Muscle of back (tissue), 3 donors: ENCODE measurements at regions not wholly inside any gene's neighbourhood (a gene's known extent, or its start where the extent isn't known, plus 50 kb on each side); places are given as distances from the start of the nearest gene placed in this dataset.
"Not testable (repeated sequence)": the region's sequence is repeated elsewhere in the genome, so short reads cannot be mapped to it uniquely, and the experiment has no call there.

Experiments
- DNase-seq, 3 donors: peaks; one replicate each; pipeline versions ENCODE4 v3.0.0 to v3.0.0-alpha.2; 2013

- no peak for DNase-seq
Measured at GRCh38 chr1:192905049-192905448, 96.2 kb downstream of the RGS2 start.

DNA sequence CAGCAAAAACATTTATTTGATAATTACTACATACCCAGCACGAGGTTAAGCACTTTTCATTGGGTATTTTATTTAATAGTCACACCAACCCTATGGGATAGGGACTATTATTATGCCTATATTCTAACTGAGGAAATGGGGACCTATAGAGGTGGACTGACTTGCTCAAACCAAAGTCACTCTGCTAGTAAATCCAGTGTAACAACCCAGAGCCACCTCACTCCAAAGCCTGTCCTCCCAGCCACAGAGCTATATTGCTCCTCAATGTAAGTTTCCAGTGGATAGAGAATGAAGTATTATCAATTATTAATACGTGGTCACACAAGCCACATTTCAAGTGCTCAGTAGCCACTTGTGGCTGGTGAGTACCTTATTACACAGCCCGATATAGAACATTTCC lies 97.5 kb downstream of the RGS2 start:
- no peak for DNase-seq

DNA sequence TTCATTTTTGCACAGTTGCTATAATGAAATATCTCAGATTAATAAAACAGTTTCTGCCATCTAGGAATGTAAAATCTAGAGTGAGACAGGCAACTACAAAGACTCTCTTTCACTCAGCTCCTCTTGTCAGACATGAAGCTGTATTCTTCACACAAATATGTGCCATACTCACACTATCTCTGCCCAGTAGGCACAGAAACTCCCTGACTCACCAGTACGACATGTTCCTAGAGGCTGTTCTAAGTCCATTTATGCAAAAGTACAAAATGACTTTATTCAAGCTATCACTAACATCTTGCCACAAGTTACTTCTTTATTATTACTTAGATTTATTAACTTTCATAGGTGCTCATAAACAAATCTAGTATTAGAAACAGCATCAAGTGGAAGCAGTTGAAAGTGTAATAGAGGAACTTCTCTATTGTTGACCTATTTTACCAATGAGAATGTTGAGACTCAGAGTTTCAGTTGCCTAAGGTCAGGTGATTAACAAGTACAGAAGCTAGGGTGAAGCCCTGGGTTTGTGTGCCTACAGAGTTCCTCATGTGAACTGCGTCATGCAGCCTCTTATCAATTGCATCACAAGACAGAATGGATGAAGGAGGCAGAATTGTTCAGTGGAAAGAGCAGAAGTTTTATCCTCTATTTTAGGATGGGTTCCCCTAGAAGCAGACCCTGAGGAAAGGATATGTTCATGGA lies 98.9 kb downstream of the RGS2 start:
- DNase-seq, result no peak

DNA sequence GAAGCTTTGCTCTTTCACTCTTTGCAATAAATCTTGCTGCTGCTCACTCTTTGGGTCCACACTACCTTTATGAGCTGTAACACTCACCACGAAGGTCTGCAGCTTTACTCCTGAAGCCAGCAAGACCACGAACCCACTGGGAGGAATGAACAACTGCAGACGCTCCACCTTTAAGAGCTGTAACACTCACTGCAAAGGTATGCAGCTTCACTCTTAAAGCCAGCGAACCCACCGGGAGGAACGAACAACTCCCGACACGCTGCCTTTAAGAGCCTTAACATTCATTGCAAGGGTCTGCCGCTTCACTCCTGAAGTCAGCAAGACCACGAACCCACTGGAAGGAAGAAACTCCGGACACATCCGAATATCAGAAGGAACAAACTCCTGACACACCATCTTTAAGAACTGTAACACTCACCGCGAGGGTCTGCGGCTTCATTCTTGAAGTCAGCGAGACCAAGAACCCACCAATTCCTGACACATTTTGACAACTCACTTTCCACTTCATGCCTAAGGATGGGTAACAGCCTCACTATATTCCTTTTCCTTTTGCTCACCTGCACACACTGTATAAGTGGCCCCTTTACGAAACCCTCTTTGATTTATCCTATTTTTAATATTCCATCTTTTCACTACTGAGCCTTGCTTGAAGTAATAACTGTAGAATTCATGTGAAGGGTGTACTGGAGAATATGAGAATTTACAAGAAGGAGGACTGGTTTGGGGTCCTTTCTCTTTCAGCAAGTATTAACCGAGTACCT lies 103.2 kb downstream of the RGS2 start:
- not testable (repeated sequence) for DNase-seq

DNA sequence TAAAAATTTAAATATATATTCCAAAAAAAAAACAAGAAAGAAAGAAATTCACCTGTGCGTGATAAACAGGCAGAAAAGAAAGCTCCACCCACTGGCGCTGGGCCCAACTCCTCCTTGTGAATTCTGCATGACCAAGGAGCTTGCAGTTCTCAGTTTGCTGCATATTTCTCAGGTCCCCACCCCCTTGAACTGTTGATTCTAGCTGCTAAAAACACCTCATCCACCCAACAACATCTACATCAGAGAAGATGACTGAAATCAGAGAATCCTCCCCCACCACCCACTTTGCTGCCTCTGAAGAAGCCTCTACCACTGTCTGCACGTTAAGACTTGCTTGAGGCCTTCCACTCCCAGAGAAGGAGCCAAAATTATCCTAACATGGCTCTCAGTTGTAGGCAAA lies 104.8 kb downstream of the RGS2 start:
- DNase-seq, result no peak

GRCh38 chr1:192914092-192914491 lies 105.3 kb downstream of the RGS2 start:
- DNase-seq, result no peak

GRCh38 chr1:192914696-192915095 lies 105.9 kb downstream of the RGS2 start:
- no peak for DNase-seq

DNA sequence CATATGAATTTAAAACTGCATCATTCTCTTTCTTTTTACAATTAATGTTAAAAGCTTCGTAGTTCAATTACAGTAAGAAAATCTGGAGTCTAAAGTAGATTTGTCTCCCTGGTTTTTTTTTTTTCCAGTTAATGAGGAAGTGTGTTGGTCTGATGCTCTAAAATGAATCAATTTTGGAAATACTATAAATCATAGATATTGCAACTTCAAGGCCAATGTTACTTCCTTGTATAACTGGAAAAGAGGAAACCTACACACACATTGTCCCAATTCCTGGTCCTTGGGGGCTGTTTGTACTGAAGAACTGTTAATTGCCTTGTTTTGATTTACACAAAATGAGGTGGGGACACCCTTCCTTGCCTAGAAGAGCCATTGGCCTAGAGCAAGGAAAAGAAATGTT lies 107.2 kb downstream of the RGS2 start:
- no peak for DNase-seq

DNA sequence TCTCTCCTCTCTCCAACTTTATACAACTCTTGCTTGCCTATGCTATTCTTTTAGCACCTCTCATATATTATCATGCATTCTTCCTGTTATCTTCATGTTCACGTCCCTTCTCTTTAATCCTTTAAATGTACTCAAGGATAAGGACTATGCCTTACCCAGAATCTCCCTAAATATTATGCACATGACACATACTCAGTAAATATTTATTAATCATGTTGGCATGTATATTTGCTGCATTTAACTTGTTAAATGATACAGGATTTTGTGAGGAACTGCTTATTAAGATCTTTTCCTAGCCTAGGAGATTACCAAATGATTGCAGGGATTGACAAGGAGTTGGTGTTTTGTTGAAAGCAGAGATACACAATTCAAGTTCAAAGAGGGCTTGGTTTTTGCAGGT lies 109.4 kb downstream of the RGS2 start:
- no peak for DNase-seq

GRCh38 chr1:192920412-192920811 lies 111.6 kb downstream of the RGS2 start:
- no peak for DNase-seq

DNA sequence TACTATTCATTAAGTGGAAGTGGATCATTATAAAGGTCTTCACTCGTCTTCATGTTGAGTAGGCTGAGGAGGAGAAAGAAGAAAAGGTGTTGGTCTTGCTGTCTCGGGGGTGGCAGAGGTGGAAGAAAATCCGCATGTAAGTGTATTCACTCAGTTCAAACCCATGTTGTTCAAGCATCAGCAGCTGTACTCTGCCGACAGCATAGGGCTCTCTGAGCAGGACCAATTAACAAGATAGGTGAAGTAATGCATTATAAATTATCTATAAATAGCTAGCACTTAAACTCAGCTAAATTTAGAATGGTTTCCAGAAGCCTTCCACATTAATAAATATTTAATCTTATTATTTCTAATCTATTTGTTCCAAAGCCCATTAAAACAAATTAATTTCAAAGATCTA lies 116.8 kb downstream of the RGS2 start:
- DNase-seq, result no peak

GRCh38 chr1:192926736-192927135 lies 117.9 kb downstream of the RGS2 start:
- DNase-seq, result no peak

GRCh38 chr1:192927496-192927895 lies 118.7 kb downstream of the RGS2 start:
- no peak for DNase-seq

DNA sequence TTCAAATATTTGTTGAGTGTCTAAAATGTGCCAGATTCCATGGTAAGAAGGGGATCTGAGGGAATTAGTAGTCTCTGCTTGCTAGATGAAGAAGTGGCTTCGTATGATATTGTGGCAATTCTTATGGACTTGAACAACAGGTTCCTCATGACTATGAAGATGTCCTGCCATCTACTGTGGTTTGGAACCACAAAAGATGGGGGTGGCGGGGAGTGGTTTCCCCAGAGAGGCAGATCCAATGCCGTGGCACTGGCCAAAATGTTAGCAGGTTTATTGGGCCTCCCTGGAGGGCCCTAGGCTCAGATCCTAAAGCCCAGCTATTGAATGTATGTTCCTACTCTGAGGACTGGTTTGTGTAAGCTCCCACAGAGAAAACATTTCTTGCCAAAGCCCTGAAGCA lies 120.8 kb downstream of the RGS2 start:
- DNase-seq, result no peak

DNA sequence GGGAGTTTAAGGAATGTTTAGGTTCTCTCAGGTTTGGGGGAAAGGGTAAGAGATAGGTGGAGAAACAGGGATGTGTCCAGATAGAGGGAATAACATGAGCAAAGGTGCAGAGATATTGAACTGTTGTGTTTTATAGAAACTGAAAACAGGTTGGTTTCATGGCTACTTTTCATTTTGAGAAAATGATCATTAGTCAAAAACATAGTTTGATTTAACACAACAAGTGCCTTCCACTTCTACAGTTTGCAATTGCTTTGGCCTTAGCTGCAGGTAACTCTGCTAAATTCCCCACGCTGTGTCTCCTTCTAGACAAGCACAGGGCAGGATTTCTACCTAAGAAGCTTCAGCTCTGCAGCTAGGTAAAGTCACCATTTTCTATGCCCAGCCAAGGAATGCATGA lies 124.9 kb downstream of the RGS2 start:
- DNase-seq, result no peak

- no peak for DNase-seq
Measured at GRCh38 chr1:192936313-192937018, 122.7 kb downstream of the UCHL5 start.

- no peak for DNase-seq
Measured at GRCh38 chr1:192937128-192937527, 122.0 kb downstream of the UCHL5 start.

GRCh38 chr1:192939440-192939839 lies 119.7 kb downstream of the UCHL5 start:
- DNase-seq, result no peak

GRCh38 chr1:192940658-192941057 lies 118.5 kb downstream of the UCHL5 start:
- DNase-seq, result no peak

DNA sequence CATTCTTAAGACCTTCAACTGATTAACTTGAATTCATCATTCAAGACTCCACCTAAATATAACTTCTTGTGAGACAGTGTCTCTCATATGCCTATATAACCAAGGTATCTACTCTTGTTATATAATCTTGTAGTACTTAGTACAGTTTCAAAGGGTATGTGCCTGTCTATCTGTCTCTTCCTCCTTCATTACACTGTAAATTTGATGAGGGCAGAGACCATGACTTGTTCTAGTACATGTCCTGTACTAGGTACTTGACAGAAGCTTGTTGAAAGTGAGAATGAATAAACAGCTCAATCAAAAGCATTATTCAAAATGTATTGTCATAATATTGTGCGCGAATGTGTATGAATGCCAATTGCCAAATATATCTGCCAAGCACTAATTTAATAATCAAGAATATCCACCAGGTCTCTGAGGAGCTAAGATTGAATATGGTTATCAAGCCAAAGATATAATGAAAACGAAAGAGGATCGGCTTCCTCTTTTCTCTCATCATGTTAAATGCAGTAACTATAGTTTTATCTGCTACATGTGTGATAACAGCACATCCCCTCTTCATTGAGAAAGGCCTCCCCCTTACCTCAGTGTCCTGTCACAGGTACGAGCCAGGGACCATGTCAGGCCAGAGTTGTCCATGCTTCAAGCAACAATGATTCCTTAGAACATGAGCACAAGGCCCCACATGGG lies 117.3 kb downstream of the UCHL5 start:
- DNase-seq, result no peak

DNA sequence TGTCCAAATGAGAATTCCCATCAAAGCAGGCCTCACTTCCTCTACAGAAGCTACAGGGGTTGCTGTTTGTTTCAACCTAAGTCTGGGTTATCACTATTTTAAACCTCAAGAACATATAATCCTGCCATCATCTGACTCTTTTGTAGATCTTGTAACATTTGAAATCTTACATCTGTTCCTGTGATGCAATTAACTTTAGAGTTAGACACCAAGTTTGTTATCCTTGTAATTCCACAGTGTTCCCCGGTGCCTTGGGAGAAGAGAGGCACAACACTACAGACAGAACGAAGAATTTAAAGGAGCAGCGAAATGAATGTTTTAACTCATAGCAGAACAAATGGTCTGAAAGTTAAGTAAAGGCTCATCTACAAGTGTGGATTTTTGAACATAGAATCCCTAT lies 116.1 kb downstream of the UCHL5 start:
- no peak for DNase-seq

DNA sequence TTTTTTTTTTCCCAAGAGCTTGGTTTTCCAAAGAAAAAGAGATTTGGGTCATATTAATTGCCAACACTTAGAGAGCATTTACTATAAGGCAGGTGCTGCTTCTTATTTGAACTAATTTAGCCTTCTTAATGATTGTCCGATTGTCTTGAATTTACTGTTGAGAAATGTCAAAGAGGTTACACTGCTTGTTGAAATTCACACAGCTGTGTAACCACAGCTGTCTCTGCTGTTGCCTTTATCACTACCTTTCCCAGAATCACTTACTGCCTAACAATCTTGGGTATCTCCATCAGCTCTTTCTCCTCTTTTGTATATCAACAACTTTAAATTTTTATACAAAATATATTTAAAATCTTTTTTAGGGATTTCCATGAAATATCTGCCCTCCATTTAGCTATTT lies 115.6 kb downstream of the UCHL5 start:
- DNase-seq, result no peak
